ENCODE measurements at regions not wholly inside any gene's neighbourhood (a gene's known extent, or its start where the extent isn't known, plus 50 kb on each side); places are given as distances from the start of the nearest gene placed in this dataset.

- DNase-seq: no peak
Observed at GRCh38 chr5:135234666-135235401, 164.2 kb downstream of the MACROH2A1 start.

GRCh38 chr5:135234242-135234641, 164.8 kb downstream of the MACROH2A1 start:
- DNase-seq: no peak

- DNase-seq: no peak
Observed at GRCh38 chr5:135233477-135233876, 165.6 kb downstream of the MACROH2A1 start.

GRCh38 chr5:135232958-135233357, 166.1 kb downstream of the MACROH2A1 start:
- DNase-seq: no peak

DNA sequence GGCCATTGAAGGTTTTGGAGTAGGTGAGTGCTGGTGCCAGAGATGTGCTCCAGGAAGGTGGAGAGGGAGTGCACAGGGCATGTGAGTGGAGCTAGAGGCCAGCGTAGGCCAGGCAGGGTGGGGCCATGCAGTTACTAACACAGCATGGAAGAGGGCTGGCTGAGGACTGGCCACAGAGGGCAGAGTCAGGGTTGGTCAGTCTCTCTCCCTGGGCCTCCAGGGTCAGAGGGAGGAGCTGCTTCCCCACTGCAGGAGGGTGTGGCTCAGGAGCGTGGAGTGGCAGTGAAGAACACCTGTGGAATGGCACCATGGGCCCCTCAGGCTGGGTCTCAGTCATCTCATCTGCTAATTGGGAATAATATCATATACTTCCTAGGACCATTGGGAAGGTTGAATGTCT, 167.7 kb downstream of the MACROH2A1 start:
- no peak for DNase-seq

DNA sequence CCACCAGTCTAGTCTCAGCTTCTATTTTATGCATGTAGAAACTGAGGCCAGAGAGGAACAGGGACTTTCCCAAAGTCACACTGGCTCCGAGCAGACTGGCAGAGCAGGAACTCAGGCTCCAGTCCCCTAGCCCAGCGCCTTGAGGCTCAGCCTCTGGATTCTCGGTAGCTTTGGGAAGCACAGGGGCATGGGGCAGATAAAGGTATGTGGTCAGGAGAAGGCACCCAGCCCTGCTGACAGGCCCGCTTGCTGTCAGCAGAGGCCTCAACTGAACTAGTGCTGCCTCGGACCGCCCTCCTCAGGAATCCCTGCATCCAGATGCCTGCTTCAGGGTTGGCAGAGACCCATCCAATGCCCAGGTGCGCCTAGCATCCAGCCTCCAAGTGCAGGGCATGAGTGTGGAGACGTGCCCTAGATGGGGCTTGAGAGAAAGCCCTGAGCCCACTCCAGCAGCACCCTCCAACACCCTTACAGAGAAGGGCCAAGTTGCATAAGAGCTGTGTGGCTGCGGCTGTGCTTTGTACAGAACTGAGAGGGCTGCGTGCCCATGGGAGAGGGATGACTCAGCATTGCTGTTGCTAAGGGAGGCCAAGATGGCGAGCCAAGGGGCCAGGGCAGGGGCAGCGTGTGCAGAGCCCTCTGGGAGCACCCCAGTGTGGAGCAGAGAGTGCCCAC, 168.6 kb downstream of the MACROH2A1 start:
- no peak for DNase-seq

GRCh38 chr5:135229679-135230132, 169.3 kb downstream of the MACROH2A1 start:
- no peak for DNase-seq

DNA sequence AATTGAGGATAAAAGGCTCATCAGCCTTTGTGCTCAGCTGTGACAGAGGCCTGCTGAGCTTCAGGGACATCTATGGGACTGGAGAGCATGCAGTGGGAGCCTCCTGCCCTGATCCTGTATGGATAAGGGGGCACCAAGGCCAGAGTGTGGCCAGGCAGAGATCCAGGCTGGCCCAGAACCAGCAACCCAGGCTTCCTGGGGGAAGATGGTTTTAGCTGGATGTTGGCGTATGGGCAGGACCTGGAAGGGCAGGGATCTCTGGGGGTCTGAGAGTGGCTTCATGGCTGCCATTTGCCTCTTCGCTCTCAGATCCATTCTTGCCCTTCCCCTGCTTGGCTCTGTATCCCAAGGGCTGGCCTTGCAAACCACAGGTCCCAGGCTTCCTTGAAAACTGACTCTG, 169.9 kb downstream of the MACROH2A1 start:
- no peak for DNase-seq

- no peak for DNase-seq
Observed at GRCh38 chr5:135228222-135228621, 170.8 kb downstream of the MACROH2A1 start.

GRCh38 chr5:135227064-135228022, 171.7 kb downstream of the MACROH2A1 start:
- no peak for DNase-seq

DNA sequence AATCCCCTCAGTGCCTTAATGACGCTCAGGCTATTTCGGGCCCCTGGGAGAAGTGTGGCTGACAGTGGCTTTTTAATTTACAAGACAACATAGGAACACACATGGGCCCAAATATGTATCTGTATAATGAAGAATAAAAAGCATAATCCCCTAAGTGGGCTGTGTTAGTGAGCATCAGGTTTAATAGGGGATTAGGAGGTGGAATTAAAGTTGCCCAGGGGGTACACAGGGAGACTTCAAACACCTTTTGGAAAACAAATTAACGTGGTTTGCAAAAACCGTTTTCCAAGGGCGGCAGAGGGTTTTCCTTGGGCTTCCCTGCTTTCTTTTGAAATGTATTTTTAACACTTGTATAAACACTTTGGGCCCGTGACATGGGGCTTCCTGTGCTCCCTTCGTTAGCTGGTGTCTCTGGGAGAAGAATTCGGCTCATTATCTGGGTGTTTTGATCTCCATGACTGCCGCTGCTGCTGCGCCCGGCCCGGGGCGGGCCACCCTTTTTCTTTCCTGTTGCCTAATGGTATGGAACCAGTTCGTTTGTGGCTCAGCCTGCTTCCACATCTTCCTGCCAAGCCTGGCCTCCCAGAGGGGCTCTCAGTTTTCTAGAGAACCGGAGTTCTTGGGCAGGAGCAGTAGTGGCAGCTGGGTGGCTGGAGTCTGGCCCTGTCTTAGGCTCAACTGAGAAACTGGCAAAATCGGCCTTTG, 173.0 kb downstream of the MACROH2A1 start:
- no peak for DNase-seq

DNA sequence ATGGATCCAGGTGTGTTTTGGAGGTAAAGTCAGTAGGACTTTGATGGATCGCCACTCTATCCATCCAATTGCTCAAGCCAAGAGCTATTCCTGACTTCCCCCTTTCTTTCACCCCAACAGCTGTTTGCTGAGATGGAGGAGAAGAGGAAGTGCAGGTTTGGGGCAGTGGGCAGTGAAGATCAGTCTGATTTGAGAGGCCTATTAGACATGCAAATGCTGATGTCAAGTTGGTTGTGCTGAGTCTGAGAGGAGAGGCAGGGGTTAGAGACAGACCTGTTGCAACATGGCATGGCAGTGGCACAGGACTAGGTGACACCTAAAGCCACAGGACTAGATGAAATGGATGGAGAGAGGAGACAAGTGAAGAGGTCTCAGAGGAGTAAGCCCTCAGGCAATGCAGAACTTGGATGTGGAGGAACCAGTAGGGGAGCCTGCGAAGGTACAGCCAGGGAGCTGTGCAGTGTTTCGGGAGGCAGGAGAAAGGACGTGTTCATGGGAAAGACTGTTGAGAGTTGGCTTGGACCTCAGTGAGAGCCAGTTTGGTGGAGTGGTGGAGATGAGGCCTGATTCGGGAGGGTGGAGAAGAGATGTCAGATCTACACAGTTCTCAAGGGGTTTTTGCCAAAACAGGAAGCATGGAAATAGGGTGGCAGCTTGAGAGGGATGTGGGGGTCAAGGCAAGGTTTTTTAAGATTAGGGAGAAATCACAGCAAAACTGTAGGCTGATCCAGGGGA, 175.0 kb downstream of the MACROH2A1 start:
- DNase-seq: no peak

- DNase-seq: no peak
Observed at GRCh38 chr5:135223404-135223803, 175.6 kb downstream of the MACROH2A1 start.

GRCh38 chr5:135222771-135223170, 176.3 kb downstream of the MACROH2A1 start:
- DNase-seq: no peak

DNA sequence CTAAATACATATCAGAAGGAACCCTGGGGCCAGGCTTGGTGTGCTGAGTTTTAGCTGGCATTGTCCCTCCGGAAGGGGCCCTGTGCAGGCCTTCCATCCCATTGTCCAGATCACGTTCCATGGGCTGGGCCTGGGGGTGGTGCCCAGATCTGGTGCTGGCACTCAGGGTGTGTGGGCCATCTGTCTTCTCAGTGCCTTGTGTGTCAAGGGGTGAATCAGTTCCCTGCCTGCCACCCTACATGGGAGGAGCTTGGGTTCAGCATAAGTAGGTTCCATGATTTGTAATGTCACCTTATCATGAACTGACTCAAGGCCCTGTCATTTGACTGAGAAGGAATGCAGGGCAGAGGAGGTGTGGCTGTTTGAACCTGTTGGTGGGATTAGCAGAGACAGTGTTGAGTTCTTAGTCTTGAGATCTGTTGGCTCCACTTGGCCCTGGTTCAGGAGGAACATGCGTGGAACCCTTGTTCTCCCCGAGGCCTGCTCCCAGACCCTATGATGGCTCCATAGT, 176.8 kb downstream of the MACROH2A1 start:
- no peak for DNase-seq

DNA sequence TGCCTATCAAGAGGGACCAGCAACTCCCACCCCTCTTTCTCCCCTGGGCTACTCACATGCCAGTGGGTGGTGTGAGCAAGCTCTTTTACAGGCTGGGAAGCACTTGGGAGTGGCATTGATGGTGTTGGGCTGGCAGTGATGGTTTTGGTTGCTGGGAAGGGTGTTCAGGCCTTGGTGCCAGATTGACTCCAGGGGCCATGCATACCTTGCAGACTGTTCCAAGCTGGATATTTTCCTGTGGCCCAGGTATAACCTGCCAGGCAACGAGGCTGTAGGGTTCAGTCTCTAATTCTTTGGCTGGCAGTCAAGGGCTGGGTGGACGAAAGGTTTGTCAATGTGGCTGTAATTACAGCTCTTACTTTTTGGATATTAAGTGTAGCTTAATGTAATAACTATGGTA, 177.3 kb downstream of the MACROH2A1 start:
- DNase-seq: no peak

DNA sequence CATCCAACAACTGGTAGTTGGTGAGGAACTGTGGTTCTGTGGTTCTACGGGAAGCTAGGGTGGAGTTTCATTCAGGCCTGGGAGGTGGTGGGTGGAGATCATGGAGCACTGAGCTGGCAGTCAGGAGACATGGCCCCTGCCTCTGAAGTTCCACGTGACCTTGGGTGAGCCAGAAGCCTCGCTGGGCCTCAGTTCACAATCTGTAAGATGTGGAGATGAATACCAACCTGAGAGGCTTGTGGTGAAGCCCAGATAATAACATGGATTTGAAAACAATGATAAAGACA, 177.9 kb downstream of the MACROH2A1 start:
- no peak for DNase-seq

DNA sequence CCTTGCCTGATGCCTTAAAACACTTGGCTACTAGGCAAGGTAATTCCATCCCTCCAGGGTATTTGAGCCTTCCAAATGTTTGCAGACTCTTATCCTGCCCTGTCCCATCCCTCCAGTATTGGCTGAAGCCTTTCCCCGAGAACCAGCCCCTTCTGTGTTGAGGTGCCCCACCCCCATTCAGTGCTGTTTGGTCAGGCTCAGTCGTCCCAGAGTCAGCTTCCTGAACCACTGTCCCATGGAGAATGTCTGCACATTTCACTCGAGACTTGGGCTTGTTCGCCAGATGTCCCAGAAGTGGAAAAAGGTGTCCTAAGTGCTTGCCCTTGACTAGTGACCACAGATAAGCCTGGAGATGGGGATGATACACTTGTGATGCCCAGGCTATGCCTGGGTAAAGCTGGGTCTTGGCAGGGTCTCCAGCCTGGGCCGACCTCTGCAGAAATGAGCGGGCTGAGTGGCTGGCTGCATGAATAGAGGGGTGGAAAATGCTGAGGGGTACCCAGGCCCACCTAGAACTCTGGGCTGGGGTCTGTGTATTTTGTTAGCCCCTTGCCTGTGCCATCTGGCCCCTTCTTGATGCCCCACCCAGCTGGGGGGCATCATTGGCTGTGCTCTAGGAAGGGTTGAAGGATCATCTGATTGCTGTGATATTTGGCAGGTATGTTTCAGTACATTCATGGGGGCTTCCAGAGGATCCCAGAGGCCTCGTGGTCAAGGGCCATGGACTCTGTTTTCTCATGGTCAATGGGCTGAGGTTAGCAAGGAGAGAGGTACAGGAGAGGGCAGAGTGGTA, 178.4 kb downstream of the MACROH2A1 start:
- no peak for DNase-seq

DNA sequence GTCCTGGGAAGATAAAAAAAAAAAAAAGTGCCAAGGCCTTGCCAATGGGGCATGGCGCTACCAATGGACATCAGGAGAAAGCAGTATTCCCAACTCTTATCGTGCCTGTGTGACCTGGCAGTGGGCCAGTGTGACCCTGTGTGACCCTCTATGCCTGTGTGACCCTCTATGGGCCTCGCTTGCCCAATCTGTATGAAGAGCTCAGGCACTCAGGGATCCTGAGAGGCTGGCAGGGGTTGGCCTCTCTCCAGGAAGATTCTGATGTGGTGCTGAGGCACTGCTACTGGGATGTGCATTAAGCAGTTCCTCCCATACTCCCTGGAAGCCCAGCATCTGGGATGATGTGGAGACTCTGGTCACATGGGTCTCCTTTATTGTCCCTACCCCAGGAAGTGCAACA, 179.2 kb downstream of the MACROH2A1 start:
- no peak for DNase-seq

GRCh38 chr5:135218790-135219568, 180.1 kb downstream of the MACROH2A1 start:
- no peak for DNase-seq

DNA sequence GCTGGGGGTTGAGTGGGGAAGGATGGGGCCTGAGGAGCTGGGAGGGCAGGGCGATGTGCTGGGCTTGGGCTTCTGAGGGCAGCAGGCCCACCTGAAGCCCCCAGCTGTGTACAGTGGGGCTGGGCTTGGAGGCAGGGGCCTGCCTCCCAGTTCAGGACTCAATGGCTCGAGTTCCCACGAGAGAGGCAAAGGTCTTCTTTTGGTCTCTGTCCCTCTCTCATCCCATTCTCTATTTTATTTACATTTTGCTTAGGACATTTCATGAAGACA, 180.6 kb downstream of the MACROH2A1 start:
- DNase-seq: no peak
